Progenitor cell of endocrine pancreas (in vitro differentiated cells): ENCODE measurements at regions not wholly inside any gene's neighbourhood (a gene's known extent, or its start where the extent isn't known, plus 50 kb on each side); places are given as distances from the start of the nearest gene placed in this dataset.

Source experiments
- DNase-seq: peaks from one replicate; pipeline ENCODE4 v3.0.0; 2021; ENCODE audit warnings: low spot score; ENCODE audit not compliant: unreplicated experiment
- H3K27ac Mint-ChIP-seq: 2 replicates; pipeline ENCODE4 v1.8.0; 2021; ENCODE audit warnings: mild to moderate bottlenecking, moderate library complexity, mixed read lengths
- H3K27me3 Mint-ChIP-seq: 2 replicates; pipeline ENCODE4 v1.8.0; 2021; ENCODE audit warnings: mixed read lengths
- H3K36me3 Mint-ChIP-seq: 2 replicates; pipeline ENCODE4 v1.8.0; 2022; ENCODE audit warnings: mixed read lengths; ENCODE audit not compliant: insufficient read depth
- H3K4me1 Mint-ChIP-seq: 2 replicates; pipeline ENCODE4 v1.8.0; 2021; ENCODE audit warnings: low read depth, mixed read lengths
- H3K4me3 Mint-ChIP-seq: 2 replicates; pipeline ENCODE4 v1.8.0; 2021; ENCODE audit warnings: low read depth, mild to moderate bottlenecking, moderate library complexity, mixed read lengths
- H3K9me3 Mint-ChIP-seq: 2 replicates; pipeline ENCODE4 v1.8.0; 2021; ENCODE audit warnings: low read depth, mixed read lengths
- TF ChIP-seq, protein P1 (sequence below): fragments of 200-600 bp; sonication (generic); IDR thresholded peaks from one replicate; pipeline ENCODE4 v1.5.0; 2021; ENCODE audit warnings: antibody characterized with exemption, mild to moderate bottlenecking; ENCODE audit not compliant: unreplicated experiment

GRCh38 chr10:78551184-78552005 lies 517.4 kb upstream of the ZMIZ1 start:
- H3K4me1 Mint-ChIP-seq: peaks cover 6% of the 10 kb centered on the region
- TF ChIP-seq, protein P1, sequence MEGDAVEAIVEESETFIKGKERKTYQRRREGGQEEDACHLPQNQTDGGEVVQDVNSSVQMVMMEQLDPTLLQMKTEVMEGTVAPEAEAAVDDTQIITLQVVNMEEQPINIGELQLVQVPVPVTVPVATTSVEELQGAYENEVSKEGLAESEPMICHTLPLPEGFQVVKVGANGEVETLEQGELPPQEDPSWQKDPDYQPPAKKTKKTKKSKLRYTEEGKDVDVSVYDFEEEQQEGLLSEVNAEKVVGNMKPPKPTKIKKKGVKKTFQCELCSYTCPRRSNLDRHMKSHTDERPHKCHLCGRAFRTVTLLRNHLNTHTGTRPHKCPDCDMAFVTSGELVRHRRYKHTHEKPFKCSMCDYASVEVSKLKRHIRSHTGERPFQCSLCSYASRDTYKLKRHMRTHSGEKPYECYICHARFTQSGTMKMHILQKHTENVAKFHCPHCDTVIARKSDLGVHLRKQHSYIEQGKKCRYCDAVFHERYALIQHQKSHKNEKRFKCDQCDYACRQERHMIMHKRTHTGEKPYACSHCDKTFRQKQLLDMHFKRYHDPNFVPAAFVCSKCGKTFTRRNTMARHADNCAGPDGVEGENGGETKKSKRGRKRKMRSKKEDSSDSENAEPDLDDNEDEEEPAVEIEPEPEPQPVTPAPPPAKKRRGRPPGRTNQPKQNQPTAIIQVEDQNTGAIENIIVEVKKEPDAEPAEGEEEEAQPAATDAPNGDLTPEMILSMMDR: no peak
- peaks cover 5% of the 10 kb centered on the region for H3K9me3 Mint-ChIP-seq
- no peaks in the 10 kb centered on the region for H3K36me3 Mint-ChIP-seq
- H3K4me3 Mint-ChIP-seq: no peak overlapping the region
- DNase-seq: no peak
- H3K27me3 Mint-ChIP-seq: peaks cover 26% of the 10 kb centered on the region
- no peak overlapping the region for H3K27ac Mint-ChIP-seq

DNA sequence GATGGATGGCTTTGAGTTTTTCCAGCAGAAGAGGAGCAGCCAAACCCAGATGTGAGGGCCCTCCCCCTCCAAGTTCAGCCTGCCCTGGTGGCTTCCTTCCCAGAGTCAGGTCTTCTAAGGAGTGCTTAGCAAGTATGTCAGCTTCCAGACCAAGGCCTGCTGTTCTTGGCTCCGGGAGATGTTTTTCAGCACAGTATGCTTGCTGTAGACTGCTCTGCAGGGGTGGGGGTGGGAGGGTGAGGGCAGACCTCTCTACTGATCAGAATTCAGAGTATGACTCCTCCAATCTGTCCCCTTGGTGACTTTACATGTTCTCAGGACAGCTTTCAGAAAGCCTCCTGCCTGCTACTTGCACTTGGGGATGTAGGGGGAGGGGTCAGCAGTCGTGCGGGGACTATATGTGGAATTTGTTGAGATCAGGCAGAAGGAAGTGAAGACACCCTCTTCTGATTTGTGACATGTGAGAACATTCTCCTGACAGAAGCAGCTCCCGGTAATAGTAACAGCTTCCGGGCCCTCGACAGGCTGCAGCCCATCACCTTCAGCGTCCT lies 516.4 kb upstream of the ZMIZ1 start:
- Mint-ChIP-seq H3K27ac (no peak overlapping the region), H3K4me1 (peaks cover 6% of the 10 kb centered on the region), H3K27me3 (peaks cover 26% of the 10 kb centered on the region), H3K9me3 (peaks cover 5% of the 10 kb centered on the region), H3K36me3 (no peaks in the 10 kb centered on the region), H3K4me3 (no peak overlapping the region)
- no peak for DNase-seq
- TF ChIP-seq, protein P1: no peak

GRCh38 chr10:78553792-78554191 lies 515.0 kb upstream of the ZMIZ1 start:
- DNase-seq: no peak
- peaks cover 5% of the 10 kb centered on the region for H3K9me3 Mint-ChIP-seq
- TF ChIP-seq, protein P1: no peak
- no peak overlapping the region for H3K27ac Mint-ChIP-seq
- H3K36me3 Mint-ChIP-seq: no peaks in the 10 kb centered on the region
- H3K4me1 Mint-ChIP-seq: peaks cover 3% of the 10 kb centered on the region
- H3K27me3 Mint-ChIP-seq: peaks cover 13% of the 10 kb centered on the region
- no peak overlapping the region for H3K4me3 Mint-ChIP-seq

GRCh38 chr10:78555128-78555527 lies 513.6 kb upstream of the ZMIZ1 start:
- Mint-ChIP-seq H3K36me3 (no peaks in the 10 kb centered on the region), H3K27ac (no peak overlapping the region), H3K4me1 (peaks cover 6% of the 10 kb centered on the region), H3K9me3 (peaks cover 5% of the 10 kb centered on the region), H3K4me3 (no peak overlapping the region), H3K27me3 (peaks cover 8% of the 10 kb centered on the region)
- DNase-seq: no peak
- TF ChIP-seq, protein P1: no peak

- no peak for DNase-seq
- Mint-ChIP-seq H3K4me3 (no peak overlapping the region), H3K9me3 (peaks cover 5% of the 10 kb centered on the region), H3K27me3 (peaks cover 9% of the 10 kb centered on the region), H3K36me3 (no peaks in the 10 kb centered on the region), H3K4me1 (peaks cover 3% of the 10 kb centered on the region), H3K27ac (no peak overlapping the region)
- TF ChIP-seq, protein P1: no peak
Measured at GRCh38 chr10:78556705-78557432, 511.9 kb upstream of the ZMIZ1 start.
